Colonic mucosa (tissue), 4 donors: ENCODE measurements at regions not wholly inside any gene's neighbourhood (a gene's known extent, or its start where the extent isn't known, plus 50 kb on each side); places are given as distances from the start of the nearest gene placed in this dataset.

Experiments used
- DNase-seq: peaks from one replicate; pipeline ENCODE4 v3.0.0-alpha.2; 2020
- H3K27ac ChIP-seq: fragments of 200-600 bp; one replicate; pipeline ENCODE4 v1.8.0; 2021
- H3K27me3 ChIP-seq: fragments of 200-600 bp; one replicate; pipeline ENCODE4 v1.8.0; 2021
- H3K36me3 ChIP-seq: fragments of 200-600 bp; one replicate; pipeline ENCODE4 v1.8.0; 2021
- H3K4me1 ChIP-seq: fragments of 200-600 bp; one replicate; pipeline ENCODE4 v1.8.0; 2021; ENCODE audit warnings: mild to moderate bottlenecking
- H3K4me3 ChIP-seq: fragments of 200-600 bp; one replicate; pipeline ENCODE4 v1.8.0; 2021
- H3K9ac ChIP-seq, 2 donors: one replicate each; pipeline ENCODE4 v1.7.0; 2013; ENCODE audit warnings: control low read depth in 2 of 2, low read depth in 2 of 2, low read length in 2 of 2
- H3K9me3 ChIP-seq: fragments of 200-600 bp; one replicate; pipeline ENCODE4 v1.8.0; 2021
- intact Hi-C: fragments of 100-400 bp; cut with DNase I; formaldehyde crosslinking; loops from one replicate; pipeline ENCODE4 v1.14.1; 2022
- TF ChIP-seq, protein P1 (sequence below): fragments of 200-600 bp; IDR thresholded peaks from one replicate; pipeline ENCODE4 v1.8.0; 2022; ENCODE audit warnings: antibody characterized with exemption, mild to moderate bottlenecking
- donor health status: healthy.
- donor health status: DM: no; HTN: no; CAD: no.
- donor health status: DM: no; HTN: no; CAD: no.

- intact Hi-C loops = no loop called here
- DNase-seq = no peak
- no peak overlapping the region for H3K9ac ChIP-seq
These were observed 308.0 kb upstream of the LMO3 start for GRCh38 chr12:16913832-16914490.

DNA sequence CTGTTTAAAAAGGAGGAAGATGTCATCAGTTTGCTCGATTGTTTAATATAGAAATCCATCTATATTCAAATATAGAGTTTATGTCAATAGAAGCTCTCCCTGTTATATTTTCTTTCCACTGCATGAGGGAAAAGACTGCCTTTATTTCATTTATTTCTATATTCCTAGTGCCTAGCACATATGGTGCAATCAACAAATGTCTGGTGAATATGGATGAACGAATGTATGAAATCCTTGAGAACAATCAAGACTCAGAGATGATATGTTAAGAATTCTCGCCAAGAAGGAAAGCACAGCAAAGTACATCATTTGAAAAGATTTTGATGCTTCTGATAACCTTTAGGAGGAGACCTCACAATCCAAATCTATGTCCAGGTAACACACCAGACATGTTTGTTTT is 296.0 kb upstream of the LMO3 start:
- H3K4me3 ChIP-seq = no peak overlapping the region
- DNase-seq = no peak
- H3K27me3 ChIP-seq = no peaks in the 10 kb centered on the region
- H3K36me3 ChIP-seq = no peaks in the 10 kb centered on the region
- H3K9ac ChIP-seq = no peak overlapping the region
- no peak overlapping the region for H3K27ac ChIP-seq
- TF ChIP-seq, protein P1, sequence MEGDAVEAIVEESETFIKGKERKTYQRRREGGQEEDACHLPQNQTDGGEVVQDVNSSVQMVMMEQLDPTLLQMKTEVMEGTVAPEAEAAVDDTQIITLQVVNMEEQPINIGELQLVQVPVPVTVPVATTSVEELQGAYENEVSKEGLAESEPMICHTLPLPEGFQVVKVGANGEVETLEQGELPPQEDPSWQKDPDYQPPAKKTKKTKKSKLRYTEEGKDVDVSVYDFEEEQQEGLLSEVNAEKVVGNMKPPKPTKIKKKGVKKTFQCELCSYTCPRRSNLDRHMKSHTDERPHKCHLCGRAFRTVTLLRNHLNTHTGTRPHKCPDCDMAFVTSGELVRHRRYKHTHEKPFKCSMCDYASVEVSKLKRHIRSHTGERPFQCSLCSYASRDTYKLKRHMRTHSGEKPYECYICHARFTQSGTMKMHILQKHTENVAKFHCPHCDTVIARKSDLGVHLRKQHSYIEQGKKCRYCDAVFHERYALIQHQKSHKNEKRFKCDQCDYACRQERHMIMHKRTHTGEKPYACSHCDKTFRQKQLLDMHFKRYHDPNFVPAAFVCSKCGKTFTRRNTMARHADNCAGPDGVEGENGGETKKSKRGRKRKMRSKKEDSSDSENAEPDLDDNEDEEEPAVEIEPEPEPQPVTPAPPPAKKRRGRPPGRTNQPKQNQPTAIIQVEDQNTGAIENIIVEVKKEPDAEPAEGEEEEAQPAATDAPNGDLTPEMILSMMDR = no peak
- H3K4me1 ChIP-seq = no peaks in the 10 kb centered on the region
- H3K9me3 ChIP-seq = no peaks in the 10 kb centered on the region
- intact Hi-C loops = no loop called here

More at GRCh38 chr12:16913832-16914490, 308.0 kb upstream of the LMO3 start:
- Histone ChIP-seq H3K4me3 (no peak overlapping the region), H3K27me3 (no peaks in the 10 kb centered on the region), H3K27ac (no peak overlapping the region), H3K9me3 (no peaks in the 10 kb centered on the region), H3K4me1 (no peaks in the 10 kb centered on the region), H3K36me3 (no peaks in the 10 kb centered on the region)
- TF ChIP-seq, protein P1 = no peak

DNA sequence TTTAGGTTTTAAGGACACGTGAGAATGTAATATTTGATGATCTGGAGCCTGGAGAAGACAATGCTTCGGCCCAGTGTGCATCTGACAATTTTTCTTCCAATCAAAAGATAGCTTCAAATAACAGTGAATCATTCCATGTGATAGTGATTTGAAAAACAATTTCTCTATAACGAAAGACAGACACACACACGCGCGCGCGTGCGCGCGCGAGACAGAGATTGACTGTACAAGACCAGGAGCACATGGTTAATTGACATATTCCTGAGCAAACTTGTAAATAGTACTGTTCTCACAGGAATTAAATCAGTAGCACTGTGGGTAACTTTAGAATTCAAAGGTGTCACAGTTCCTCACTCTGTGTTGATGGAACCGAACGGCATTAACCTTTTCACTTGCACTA is 287.5 kb upstream of the LMO3 start:
- DNase-seq = no peak
- H3K9ac ChIP-seq = no peak overlapping the region
- TF ChIP-seq, protein P1 = no peak
- H3K36me3 ChIP-seq = no peaks in the 10 kb centered on the region
- H3K27ac ChIP-seq = no peak overlapping the region
- intact Hi-C loops = no loop called here
- H3K4me3 ChIP-seq = no peak overlapping the region
- H3K27me3 ChIP-seq = no peaks in the 10 kb centered on the region
- H3K9me3 ChIP-seq = no peaks in the 10 kb centered on the region
- no peaks in the 10 kb centered on the region for H3K4me1 ChIP-seq

DNA sequence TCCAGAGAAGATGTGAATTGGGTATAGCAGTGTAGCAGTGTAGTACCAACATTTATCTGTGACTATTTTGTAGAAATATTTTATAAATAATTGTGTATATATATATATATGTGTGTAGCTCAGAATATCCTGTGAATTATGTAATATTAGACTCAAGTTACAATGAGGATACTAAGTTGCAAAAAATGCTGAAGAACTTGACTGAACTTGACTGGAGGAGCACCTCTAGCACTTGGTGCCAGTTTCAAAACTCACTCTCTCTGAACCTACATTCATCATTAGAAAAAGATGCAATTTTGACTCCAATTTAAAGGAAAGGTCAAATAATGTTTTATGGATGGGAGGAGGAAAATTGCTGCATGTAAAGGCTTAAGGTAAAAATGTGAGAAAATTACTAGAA is 285.7 kb upstream of the LMO3 start:
- DNase-seq = no peak
- TF ChIP-seq, protein P1 = no peak
- intact Hi-C loops = no loop called here

GRCh38 chr12:16884819-16885218 is 278.9 kb upstream of the LMO3 start:
- H3K9ac ChIP-seq = no peak overlapping the region
- DNase-seq = no peak
- TF ChIP-seq, protein P1 = no peak
- H3K27me3 ChIP-seq = no peaks in the 10 kb centered on the region
- intact Hi-C loops = no loop called here
- H3K9me3 ChIP-seq = no peaks in the 10 kb centered on the region
- no peaks in the 10 kb centered on the region for H3K36me3 ChIP-seq
- H3K27ac ChIP-seq = no peak overlapping the region
- H3K4me1 ChIP-seq = no peaks in the 10 kb centered on the region
- H3K4me3 ChIP-seq = no peak overlapping the region

More for the DNA sequence above, 285.7 kb upstream of the LMO3 start:
- H3K9me3 ChIP-seq = no peaks in the 10 kb centered on the region
- no peaks in the 10 kb centered on the region for H3K4me1 ChIP-seq
- no peak overlapping the region for H3K9ac ChIP-seq
- H3K27me3 ChIP-seq = no peaks in the 10 kb centered on the region
- no peak overlapping the region for H3K27ac ChIP-seq
- H3K4me3 ChIP-seq = no peak overlapping the region
- H3K36me3 ChIP-seq = no peaks in the 10 kb centered on the region
